ENCODE measurements at regions not wholly inside any gene's neighbourhood (a gene's known extent, or its start where the extent isn't known, plus 50 kb on each side); places are given as distances from the start of the nearest gene placed in this dataset.

GRCh38 chr4:117641519-117641918 lies 392.8 kb upstream of the NDST3 start:
- TF ChIP-seq, protein P1, sequence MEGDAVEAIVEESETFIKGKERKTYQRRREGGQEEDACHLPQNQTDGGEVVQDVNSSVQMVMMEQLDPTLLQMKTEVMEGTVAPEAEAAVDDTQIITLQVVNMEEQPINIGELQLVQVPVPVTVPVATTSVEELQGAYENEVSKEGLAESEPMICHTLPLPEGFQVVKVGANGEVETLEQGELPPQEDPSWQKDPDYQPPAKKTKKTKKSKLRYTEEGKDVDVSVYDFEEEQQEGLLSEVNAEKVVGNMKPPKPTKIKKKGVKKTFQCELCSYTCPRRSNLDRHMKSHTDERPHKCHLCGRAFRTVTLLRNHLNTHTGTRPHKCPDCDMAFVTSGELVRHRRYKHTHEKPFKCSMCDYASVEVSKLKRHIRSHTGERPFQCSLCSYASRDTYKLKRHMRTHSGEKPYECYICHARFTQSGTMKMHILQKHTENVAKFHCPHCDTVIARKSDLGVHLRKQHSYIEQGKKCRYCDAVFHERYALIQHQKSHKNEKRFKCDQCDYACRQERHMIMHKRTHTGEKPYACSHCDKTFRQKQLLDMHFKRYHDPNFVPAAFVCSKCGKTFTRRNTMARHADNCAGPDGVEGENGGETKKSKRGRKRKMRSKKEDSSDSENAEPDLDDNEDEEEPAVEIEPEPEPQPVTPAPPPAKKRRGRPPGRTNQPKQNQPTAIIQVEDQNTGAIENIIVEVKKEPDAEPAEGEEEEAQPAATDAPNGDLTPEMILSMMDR (conservative IDR thresholded peaks at IDR 0.05; ENCODE audit: low read depth, low read length), result no peak
- DNase-seq (ENCODE audit: low read depth), result no peak
- no peak overlapping the region for H3K4me3 ChIP-seq (ENCODE audit: low read depth, low read length)

DNA sequence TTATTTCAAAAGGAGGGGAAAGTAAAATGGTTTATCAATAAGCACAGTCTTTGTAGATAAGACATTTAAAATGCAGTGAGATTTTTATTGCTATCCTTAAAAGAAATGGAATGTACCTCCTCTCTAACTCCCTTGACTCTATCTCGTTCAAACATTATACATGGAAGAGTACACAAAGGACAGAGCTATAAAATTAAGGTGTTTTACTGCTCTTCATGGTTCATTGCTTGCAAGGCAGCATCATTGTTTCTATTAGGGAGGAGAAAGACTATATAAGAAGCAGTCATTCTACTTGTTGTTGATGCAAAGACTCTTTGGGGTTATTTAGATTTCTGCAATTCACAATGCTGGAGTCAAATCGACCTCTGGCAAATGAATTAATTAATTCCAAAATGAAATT lies 380.2 kb upstream of the NDST3 start:
- no peak overlapping the region for H3K4me3 ChIP-seq (ENCODE audit: low read depth, low read length)
- TF ChIP-seq, protein P1 (conservative IDR thresholded peaks at IDR 0.05; ENCODE audit: low read depth, low read length), result no peak
- DNase-seq (ENCODE audit: low read depth), result no peak

GRCh38 chr4:117660668-117661067 lies 373.6 kb upstream of the NDST3 start:
- TF ChIP-seq, protein P1 (conservative IDR thresholded peaks at IDR 0.05; ENCODE audit: low read depth, low read length), result no peak
- no peak for DNase-seq (ENCODE audit: low read depth)
- H3K4me3 ChIP-seq (ENCODE audit: low read depth, low read length), result no peak overlapping the region

GRCh38 chr4:117661091-117662072 lies 372.9 kb upstream of the NDST3 start:
- H3K4me3 ChIP-seq (ENCODE audit: low read depth, low read length), result no peak overlapping the region
- DNase-seq (ENCODE audit: low read depth), result no peak
- TF ChIP-seq, protein P1 (conservative IDR thresholded peaks at IDR 0.05; ENCODE audit: low read depth, low read length), result no peak

GRCh38 chr4:117664706-117665444 lies 369.4 kb upstream of the NDST3 start:
- TF ChIP-seq, protein P1 (conservative IDR thresholded peaks at IDR 0.05; ENCODE audit: low read depth, low read length), result no peak
- peak; percentile 2 for DNase-seq (ENCODE audit: low read depth)
- no peak overlapping the region for H3K4me3 ChIP-seq (ENCODE audit: low read depth, low read length)

DNA sequence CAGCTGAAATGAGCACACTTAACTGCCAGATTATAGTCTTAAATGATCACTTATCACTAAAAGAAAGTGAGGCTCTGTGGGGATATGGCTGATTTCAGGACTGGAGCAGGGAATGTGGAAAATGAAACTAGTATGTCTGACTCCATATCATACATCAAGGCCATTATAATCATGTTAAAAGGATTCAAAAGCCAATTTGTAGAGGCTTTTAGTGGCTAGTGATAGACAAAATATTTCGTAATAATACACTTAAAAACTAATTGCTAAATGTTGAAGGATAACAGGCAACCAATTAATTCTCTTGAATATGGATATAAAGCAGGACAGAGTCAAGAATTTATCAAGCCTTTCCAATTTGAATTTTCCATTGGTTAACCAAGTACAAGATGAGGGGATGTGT lies 358.1 kb upstream of the NDST3 start:
- TF ChIP-seq, protein P1 (conservative IDR thresholded peaks at IDR 0.05; ENCODE audit: low read depth, low read length), result no peak
- no peak for DNase-seq (ENCODE audit: low read depth)
- H3K4me3 ChIP-seq (ENCODE audit: low read depth, low read length), result no peak overlapping the region

Data from choroid plexus epithelial cell (primary cell).